Esophagus squamous epithelium (tissue), 5 donors: ENCODE measurements at regions not wholly inside any gene's neighbourhood (a gene's known extent, or its start where the extent isn't known, plus 50 kb on each side); places are given as distances from the start of the nearest gene placed in this dataset.

Experiments
- DNase-seq: peaks from one replicate; lab custom pipeline; 2025; lab: John Stamatoyannopoulos, UW
- H3K27ac ChIP-seq, 4 donors: fragments of 200-600 bp; sonication (generic); one replicate each; pipeline ENCODE4 v1.5.1; 2016 to 2019; ENCODE audit warnings: mild to moderate bottlenecking in 1 of 4
- H3K27me3 ChIP-seq, 4 donors: fragments of 200-600 bp; sonication (generic); 1 replicate in 3 of 4; 2 replicates in 1 of 4; pipeline versions ENCODE4 v1.5.1 to v1.6.0; 2017 to 2021; ENCODE audit warnings: antibody characterized with exemption in 1 of 4
- H3K36me3 ChIP-seq, 3 donors: fragments of 200-600 bp; sonication (generic); one replicate each; pipeline ENCODE4 v1.5.1; 2016 to 2019
- H3K4me1 ChIP-seq, 3 donors: fragments of 200-600 bp; sonication (generic); one replicate each; pipeline ENCODE4 v1.5.1; 2017 to 2019
- H3K4me3 ChIP-seq, 4 donors: fragments of 200-600 bp; sonication (generic); 1 replicate in 3 of 4; 2 replicates in 1 of 4; pipeline ENCODE4 v1.5.1; 2016 to 2019; ENCODE audit warnings: mild to moderate bottlenecking in 2 of 4, moderate library complexity in 1 of 4
- H3K9me3 ChIP-seq, 3 donors: fragments of 200-600 bp; sonication (generic); one replicate each; pipeline ENCODE4 v1.5.1; 2016 to 2019
- CTCF ChIP-seq, 6 experiments: fragments of 450-650 bp in 4 of 6; fragments of 200-600 bp in 2 of 6; sonication (generic) in 2 of 6; IDR thresholded peaks; one replicate each; pipeline ENCODE4 v1.5.1; 2016 to 2019; ENCODE audit warnings: antibody characterized with exemption in 6 of 6, mild to moderate bottlenecking in 4 of 6, moderate library complexity in 4 of 6
- POLR2A ChIP-seq, 4 donors: fragments of 450-650 bp; IDR thresholded peaks; one replicate each; pipeline ENCODE4 v1.6.1; 2017; ENCODE audit warnings: antibody characterized with exemption in 4 of 4, mild to moderate bottlenecking in 4 of 4, moderate library complexity in 3 of 4
- WGBS, 2 donors: methylation state at CpG; one replicate each; pipeline ENCODE4 v1.1.5; 2018; 5-methylcytosine and 5-hydroxymethylcytosine counted together
- intact Hi-C: fragments of 100-400 bp; cut with DNase I; formaldehyde crosslinking; loops from one replicate; pipeline ENCODE4 v1.15.0; 2022
- donor health status: DM: yes; HTN: yes; CAD: no.

- H3K36me3 ChIP-seq, result no peaks in the 10 kb centered on the region
- TF ChIP-seq POLR2A (IDR thresholded peaks at IDR 0.05) (no peak), CTCF (IDR thresholded peaks at IDR 0.05) (no peak)
- peaks cover 0 to 6% (median 0%) of the 10 kb centered on the region in 3 donors for H3K4me1 ChIP-seq
- no peak for DNase-seq
- H3K9me3 ChIP-seq, result no peaks in the 10 kb centered on the region
- WGBS, 2 donors, result 78 to 82% methylated on average over 9 of the region's 9 CpGs
- intact Hi-C loops, result no loop called here
- H3K4me3 ChIP-seq, result no peak overlapping the region
- no peaks in the 10 kb centered on the region for H3K27me3 ChIP-seq
- no peak overlapping the region for H3K27ac ChIP-seq
Measured at GRCh38 chr12:116337312-116337711, 59.8 kb upstream of the MED13L start.

GRCh38 chr12:116338064-116338846 lies 60.8 kb upstream of the MED13L start:
- WGBS, 2 donors, result 75 to 82% methylated on average over 9 to 11 of the region's 11 CpGs
- Histone ChIP-seq H3K27ac (no peak overlapping the region), H3K36me3 (no peaks in the 10 kb centered on the region), H3K9me3 (no peaks in the 10 kb centered on the region), H3K4me1 (no peaks in the 10 kb centered on the region), H3K27me3 (no peaks in the 10 kb centered on the region), H3K4me3 (no peak overlapping the region)
- intact Hi-C loops, result no loop called here
- DNase-seq, result no peak
- TF ChIP-seq POLR2A (IDR thresholded peaks at IDR 0.05), result no peak
- no peak for TF ChIP-seq CTCF (IDR thresholded peaks at IDR 0.05)

GRCh38 chr12:116339062-116339461 lies 61.6 kb upstream of the MED13L start:
- no peaks in the 10 kb centered on the region for H3K9me3 ChIP-seq
- no peaks in the 10 kb centered on the region for H3K36me3 ChIP-seq
- TF ChIP-seq POLR2A (IDR thresholded peaks at IDR 0.05) (no peak), CTCF (IDR thresholded peaks at IDR 0.05) (no peak)
- no peak for DNase-seq
- 89 to 96% methylated on average over 3 of the region's 3 CpGs for WGBS, 2 donors
- H3K27ac ChIP-seq, result no peak overlapping the region
- no peak overlapping the region for H3K4me3 ChIP-seq
- H3K4me1 ChIP-seq, result no peaks in the 10 kb centered on the region
- no peaks in the 10 kb centered on the region for H3K27me3 ChIP-seq
- intact Hi-C loops, result no loop called here

GRCh38 chr12:116339800-116340371 lies 62.4 kb upstream of the MED13L start:
- TF ChIP-seq POLR2A (IDR thresholded peaks at IDR 0.05) (no peak), CTCF (IDR thresholded peaks at IDR 0.05) (no peak)
- H3K36me3 ChIP-seq, result no peaks in the 10 kb centered on the region
- H3K4me1 ChIP-seq, result no peaks in the 10 kb centered on the region
- intact Hi-C loops, result no loop called here
- H3K4me3 ChIP-seq, result no peak overlapping the region
- no peaks in the 10 kb centered on the region for H3K27me3 ChIP-seq
- DNase-seq, result no peak
- H3K9me3 ChIP-seq, result no peaks in the 10 kb centered on the region
- 50 to 73% methylated on average over 1 to 3 of the region's 3 CpGs for WGBS, 2 donors
- H3K27ac ChIP-seq, result no peak overlapping the region

GRCh38 chr12:116343331-116343884 lies 65.9 kb upstream of the MED13L start:
- no peak for TF ChIP-seq POLR2A (IDR thresholded peaks at IDR 0.05)
- TF ChIP-seq CTCF (IDR thresholded peaks at IDR 0.05), result no peak
- 64 to 100% methylated on average over 1 of the region's 1 CpG for WGBS, 2 donors
- Histone ChIP-seq H3K27me3 (no peaks in the 10 kb centered on the region), H3K27ac (no peak overlapping the region), H3K4me1 (peaks cover 0 to 15% (median 8%) of the 10 kb centered on the region in 3 donors), H3K9me3 (no peaks in the 10 kb centered on the region), H3K36me3 (no peaks in the 10 kb centered on the region), H3K4me3 (no peak overlapping the region)
- intact Hi-C loops, result no loop called here
- DNase-seq, result no peak
